Body of pancreas (tissue), 4 donors: ENCODE measurements at regions not wholly inside any gene's neighbourhood (a gene's known extent, or its start where the extent isn't known, plus 50 kb on each side); places are given as distances from the start of the nearest gene placed in this dataset.

ENCODE experiments used
- CTCF ChIP-seq, 7 experiments: fragments of 450-650 bp in 4 of 7; fragments of 200-600 bp in 3 of 7; sonication (generic) in 3 of 7; IDR thresholded peaks; one replicate each; pipeline ENCODE4 v1.5.1; 2016 to 2019; ENCODE audit warnings: antibody characterized with exemption in 7 of 7
- POLR2A ChIP-seq, 3 donors: fragments of 450-650 bp; IDR thresholded peaks; one replicate each; pipeline ENCODE4 v1.6.1; 2016; ENCODE audit warnings: antibody characterized with exemption in 3 of 3, mild to moderate bottlenecking in 2 of 3

- TF ChIP-seq CTCF (IDR thresholded peaks at IDR 0.05) (no peak), POLR2A (IDR thresholded peaks at IDR 0.05) (no peak)
Measured at GRCh38 chr14:76682367-76682766, 78.9 kb upstream of the VASH1 start.
